Dedifferentiated amniotic fluid mesenchymal stem cell (primary cell): ENCODE measurements at regions not wholly inside any gene's neighbourhood (a gene's known extent, or its start where the extent isn't known, plus 50 kb on each side); places are given as distances from the start of the nearest gene placed in this dataset.

Source experiments
- DNase-seq: peaks from one replicate; pipeline ENCODE4 v3.0.0-alpha.2; 2016; ENCODE audit errors: extremely low spot score

DNA sequence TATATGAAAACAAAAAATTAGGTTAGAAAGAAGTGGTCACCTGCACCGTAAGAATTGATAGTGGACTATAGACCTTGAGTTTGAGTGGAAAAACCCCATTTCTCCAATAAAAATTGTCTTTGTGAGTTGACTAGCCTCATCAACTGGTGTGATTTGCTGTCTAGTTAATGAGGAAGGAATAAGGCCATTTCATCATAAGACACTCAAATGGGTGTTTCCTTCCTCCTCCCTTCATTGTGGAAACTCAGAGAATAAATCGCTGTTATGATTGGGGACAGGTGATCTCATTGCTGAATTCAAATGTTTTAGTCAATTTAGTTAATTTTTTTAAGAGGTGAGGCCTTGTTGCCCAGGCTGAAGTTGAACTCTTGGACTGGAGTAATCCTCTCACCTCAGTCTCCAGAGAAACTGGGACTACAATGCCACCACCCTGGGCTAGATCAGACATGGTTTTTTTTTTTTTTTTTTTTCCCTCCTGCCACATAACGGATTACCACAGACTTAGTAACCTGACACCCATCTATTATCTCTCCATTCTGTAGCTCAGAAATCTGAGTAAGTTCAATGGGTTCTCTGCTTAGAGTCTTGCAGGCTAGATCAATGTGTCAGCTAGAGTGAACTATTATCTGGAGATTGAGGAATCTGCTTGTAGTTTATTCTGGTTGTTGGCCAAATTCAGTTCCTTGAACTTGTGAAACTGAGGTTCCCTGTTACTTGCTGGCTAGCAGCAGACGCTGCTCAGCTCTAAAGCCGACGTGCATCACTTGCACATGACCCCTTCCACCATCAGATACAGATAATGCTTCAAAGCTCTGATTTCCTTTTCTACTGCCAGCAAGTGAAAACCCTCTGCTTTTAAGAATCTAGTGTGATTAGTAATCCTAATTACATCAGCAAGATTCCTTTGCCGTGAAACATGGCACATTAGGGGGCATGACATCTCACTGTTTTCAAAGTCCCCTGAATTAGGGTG lies 663.8 kb upstream of the CDH9 start:
- no peak for DNase-seq

DNA sequence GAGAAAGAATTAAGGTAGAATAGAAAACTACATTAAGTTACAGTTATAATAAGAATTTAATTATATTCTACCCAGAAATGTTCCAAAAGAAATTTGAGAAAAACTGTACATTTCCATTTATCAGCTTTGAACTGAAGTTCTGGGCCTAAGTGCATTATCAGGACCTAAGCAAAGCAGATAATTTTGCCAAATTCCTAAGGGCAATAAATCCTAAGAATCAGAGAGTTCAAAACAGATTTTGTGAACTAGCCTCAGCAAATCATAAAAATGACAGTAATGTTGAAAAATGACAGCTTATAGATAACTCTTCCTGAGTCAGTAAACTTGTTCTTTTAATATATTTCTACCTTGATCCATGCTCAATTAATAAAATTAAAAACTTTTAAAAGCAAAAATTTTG lies 662.1 kb upstream of the CDH9 start:
- no peak for DNase-seq

DNA sequence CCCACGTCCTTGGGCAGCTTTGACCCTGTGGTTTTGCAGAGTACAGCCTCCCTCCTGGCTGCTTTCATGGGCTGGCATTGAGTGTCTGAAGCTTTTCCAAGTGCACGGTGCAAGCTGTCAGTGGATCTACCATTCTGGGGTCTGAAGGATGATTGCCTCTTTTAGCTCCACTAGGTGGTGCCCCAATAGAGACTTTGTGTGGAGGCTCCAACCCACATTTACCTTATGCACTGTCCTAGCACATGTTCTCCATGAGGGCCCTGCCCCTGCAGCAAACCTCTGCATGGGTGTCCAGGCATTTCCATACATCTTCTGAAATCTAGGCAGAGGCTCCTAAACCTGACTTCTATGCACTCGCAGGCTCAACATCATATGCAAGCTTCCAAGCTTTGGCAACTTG lies 644.2 kb upstream of the CDH9 start:
- DNase-seq, result no peak

DNA sequence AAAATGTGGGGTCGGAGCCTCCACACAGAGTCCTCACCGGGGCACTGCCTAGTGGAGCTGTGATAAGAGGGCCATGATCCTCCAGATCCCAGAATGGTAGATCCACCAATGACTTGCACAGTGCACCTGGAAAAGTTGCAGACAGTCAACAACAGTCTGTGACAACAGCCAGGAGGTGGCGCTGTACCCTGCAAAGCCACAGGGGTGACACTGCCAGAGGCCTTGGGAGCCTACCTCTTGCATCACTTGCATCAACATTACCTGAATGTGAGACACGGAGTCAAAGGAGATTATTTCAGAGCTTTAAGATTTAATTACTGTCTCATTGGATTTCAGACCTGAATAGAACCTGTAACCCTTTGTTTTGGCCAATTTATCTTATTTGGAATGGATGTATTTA lies 614.1 kb upstream of the CDH9 start:
- no peak for DNase-seq

DNA sequence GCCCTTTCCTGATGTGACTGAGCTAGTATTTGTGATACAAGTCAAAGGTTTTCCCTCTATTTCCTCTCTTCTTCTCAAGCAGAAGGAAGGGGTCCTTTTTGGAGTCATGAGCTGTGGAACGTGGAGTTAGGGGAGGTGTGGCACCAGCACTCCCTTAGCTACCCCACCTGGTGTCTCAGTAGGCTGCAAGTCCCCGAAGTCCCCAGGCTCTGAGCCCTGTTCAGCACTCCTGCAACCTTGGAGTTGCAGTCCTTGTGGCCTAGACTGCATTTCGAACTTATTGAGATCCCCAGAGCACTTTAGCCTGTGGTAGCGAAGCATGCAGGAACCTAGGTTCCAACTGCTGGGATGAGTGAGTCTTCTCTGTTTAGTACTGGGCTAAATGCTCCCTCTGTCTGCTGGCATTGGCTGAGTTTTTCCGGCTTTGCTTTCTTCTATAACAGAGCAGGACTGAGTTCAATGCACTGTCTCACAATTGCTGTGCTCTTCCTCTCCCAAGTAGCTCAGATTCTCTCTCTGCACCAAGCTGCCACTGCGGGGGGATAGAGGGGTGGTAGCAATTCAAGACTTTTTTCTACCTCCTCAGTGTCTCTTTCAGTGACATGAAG lies 600.7 kb upstream of the CDH9 start:
- DNase-seq, result no peak

DNA sequence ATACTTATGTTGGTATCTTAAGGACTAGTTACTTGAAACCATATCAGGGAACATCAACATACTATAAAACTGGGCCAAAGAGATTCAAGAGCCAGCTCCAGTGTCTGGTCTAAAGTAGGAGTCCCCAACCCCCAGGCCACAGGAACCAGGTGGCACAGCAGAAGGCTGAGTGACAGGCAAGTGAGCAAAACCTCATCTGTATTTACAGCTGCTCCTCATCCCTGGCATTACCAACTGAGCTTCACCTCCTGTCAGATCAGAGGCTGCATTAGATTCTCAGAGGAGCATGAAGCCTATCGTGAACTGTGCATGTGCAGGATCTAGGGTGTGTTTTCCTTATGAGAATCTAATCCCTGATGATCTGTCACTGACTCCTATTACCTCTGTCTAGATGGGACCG lies 581.6 kb upstream of the CDH9 start:
- DNase-seq, result no peak

DNA sequence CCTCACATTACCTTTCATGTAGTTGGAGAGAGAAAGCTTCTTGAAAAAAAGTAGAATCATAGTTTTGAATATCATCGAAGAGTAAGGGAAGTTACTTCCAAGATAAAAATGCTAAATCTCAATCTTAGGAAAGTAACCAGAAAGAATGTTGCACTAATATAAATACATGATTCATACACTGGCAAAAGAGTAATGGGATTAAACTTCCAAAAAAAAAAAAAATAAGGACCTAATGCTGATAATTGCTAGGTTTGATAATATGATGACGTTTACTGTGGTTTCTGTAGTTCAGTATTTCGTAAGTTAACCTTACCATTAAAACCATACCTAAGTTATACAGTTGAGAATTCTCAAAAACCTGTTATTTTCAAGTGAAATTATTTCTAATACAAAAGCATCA lies 573.8 kb upstream of the CDH9 start:
- no peak for DNase-seq

DNA sequence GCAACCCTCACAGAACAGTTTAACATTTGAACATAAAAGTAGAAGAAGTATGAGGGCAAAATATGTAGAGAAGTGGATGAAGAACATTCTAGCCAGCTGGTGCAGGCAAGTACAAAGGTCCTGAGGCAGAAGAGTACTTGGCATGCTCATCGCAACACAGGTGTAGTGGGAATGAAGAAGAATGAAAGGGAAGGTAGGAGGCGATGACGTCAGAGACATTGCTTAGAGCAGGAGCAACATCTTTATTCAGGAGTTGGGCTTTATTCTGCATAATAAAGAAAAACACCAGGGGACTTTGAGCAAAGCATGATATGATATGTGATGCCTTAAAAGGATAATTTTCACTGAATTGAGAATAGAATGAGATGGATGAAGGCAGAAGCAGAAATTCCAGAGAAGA lies 570.6 kb upstream of the CDH9 start:
- no peak for DNase-seq

DNA sequence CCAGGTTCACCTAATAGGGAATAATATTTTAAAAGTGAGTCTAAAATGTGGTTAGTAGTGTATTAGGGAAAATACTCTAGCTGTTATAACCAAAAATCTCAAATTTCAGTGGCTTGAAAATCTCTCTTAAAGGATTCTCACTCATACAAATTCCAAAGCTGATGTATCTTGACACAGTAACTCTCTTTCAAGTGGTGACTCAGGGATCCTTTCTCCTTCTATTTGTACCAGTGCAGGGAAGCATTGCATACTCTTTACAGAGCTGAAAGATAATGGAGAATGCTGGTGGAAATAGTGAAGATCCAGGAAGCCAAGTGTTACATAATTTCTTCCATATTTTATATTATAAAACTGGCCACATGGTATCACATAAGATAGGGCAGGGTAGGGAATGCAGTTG lies 560.2 kb upstream of the CDH9 start:
- DNase-seq, result no peak

DNA sequence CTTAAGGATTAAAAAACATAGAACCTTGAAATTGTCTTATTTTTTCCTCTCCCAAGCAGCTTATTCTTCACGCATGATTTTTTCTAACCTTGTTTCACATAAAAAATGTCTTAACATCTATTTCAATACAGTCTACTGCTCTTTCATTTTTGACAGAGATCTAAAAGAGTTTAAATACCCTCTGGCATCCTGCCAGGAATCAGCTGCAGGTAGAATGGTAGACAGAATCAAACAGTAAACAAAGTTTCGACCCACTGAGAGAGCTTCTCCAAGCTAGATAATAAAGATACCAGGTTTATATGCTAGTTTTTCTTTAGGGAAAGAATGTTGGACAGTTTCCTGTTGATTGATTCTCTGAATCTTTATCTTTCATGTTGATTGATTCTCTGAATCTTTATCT lies 555.8 kb upstream of the CDH9 start:
- DNase-seq, result no peak

DNA sequence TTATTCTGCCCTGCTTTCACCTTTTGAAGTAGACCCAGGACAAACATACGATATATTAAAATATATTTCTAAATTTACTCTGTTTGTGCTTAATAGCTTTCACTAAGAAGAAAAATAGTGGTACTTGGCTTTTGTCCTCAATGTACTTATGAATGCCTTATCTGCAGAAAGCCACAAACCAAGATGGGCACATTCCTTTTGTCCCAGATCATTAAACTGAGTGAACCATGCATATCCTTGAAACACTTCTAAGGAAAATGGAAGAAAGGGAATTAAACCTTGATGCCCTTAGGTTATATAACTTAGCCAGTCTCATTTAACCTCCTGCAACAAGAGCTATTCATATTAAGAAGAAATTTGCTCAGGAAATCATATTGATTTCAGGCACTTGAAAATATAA lies 553.8 kb upstream of the CDH9 start:
- no peak for DNase-seq

DNA sequence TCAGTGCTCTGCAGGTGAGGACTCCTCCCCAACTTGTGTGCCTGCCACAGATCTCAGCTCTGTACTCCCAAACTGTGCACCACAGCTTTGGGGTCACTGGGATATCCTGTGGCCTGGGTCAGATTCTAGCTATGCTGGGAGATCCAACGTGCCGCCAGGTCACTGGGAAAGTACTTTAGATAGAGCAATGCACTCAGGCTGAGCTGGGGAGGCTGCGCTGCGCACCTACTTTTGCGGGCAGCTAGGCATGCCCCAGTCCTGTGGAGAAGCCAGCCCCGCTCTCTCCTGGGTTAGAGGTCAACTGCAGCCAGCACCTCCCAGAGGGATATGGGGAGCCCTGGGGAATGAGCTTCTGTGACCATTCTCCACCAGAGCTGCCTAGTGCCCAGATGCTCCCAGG lies 552.1 kb upstream of the CDH9 start:
- no peak for DNase-seq

DNA sequence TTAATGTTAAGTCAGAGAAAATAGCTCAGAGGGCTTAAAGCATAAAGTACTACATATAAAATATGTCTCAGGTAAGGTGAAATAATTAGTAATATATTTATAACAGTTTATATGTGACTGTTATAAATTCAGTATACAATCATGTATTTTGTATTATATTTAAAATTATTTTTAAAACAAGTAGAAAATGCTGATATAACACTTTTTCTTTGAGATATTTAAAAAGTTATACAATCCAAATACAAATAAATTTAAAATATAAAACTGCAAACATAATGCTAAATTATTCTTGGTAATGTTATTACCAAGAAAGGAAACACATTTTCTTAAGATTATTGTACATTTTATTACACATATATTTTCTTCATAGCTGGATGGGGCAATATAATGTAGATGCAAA lies 539.9 kb upstream of the CDH9 start:
- no peak for DNase-seq

DNA sequence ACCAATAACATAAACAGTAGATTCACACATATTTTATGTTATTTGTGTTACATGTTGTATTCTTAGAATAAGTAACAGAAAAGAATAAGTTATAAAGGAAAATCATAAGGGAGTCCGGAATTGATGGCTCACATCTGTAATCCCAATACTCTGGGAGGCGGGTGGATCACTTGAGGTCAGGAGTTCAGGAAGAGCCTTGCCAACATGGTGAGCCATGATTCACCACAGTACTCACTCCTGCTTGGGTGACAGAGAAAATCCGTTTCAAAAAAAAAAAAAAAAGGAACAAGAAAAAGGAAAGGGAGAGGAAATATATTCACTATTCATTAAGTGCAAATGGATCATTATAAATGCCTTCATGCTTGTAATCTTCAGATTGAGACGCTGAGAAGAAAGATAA lies 533.3 kb upstream of the CDH9 start:
- DNase-seq, result no peak

DNA sequence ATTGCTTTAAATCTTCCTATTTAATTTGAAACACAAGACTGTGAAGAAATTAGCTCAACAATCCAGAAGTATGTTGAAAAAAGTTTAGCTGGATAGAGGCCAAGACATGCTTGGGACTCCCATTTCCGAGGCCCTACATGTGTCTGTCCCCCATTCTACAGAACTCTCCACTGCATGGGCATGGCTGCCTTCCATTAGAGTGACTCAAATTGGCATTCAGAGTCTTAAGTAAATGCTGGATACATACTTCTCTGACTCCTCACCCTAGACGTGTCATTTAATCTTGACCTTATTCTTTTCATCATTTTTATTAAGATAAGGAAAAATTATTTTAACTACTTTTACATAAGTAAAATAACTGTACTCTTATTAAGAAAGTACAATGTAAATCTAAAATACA lies 530.4 kb upstream of the CDH9 start:
- no peak for DNase-seq

DNA sequence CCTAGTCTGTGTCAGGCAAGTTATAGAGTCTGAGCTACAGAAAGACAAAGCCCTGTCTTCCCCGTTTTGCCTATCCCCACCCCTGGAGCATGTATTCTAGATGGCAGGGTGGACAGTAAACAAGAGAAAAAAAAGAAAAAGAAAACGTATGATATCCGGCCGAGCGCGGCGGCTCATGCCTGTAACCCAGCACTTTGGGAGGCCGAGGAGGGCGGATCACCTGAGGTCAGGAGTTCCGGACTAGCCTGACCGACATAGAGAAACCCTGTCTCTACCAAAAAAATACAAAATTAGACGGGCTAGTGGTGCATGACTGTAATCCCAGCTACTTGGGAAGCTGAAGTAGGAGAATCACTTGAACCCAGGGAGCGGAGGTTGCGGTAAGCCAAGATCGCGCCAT lies 523.0 kb upstream of the CDH9 start:
- no peak for DNase-seq

DNA sequence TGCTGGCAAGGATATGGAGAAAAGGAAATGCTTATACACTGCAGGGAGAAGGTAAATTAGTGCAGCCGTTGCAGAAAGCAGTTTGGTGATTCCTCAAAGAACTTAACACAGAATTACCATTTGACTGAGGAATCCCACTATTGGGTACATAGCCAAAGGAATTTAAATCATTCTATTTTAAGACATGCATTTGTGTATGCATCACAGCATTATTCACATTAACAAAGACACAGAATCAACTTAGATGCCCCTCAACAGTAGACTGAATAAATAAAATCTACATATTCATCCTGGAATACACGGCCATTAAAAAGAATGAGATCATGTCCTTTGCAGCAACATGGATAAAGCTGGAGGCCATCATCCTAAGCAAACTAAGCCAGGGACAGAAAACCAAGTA lies 510.1 kb upstream of the CDH9 start:
- DNase-seq, result no peak

DNA sequence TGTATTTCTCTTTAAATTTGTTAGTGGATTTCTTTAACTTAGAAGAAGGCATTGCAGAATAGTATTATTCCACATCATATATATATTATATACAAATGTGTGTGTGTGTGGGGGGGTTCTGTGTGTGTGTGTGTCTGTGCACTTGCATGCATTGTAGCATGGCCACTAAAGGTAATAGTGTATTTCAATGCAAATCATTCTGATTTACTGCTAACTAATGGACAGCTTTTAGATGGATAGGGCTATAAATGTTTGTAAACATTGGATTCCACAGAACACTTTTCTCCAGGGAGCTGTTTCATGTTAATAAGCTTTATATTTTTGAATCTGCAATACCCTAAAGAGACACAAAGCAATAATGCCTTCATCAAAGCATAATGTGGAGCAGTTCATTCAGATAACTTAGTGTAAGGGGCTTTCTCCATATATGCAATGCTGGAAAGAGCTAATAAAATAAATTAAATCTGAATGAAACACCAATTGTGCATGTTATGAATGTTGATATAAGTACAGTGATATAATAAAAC lies 496.7 kb upstream of the CDH9 start:
- no peak for DNase-seq

DNA sequence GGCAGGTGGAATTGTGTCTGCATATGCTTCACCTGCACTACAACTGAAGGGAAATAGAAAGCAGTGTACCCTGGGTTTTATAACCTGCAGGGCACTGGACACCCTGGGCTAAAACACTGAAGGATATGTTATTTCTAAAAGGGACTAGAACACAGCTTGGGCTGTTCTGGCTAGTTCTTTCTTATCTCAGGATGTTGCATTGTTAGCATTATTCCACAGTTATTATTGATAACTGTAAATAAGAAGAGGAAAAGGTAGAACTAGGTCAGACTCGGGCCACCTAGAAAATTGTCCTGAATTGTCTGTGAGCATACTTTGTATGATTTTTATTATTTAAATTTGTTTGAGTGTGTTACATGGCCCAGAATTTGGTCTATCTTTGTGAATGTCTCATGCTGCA lies 493.9 kb upstream of the CDH9 start:
- no peak for DNase-seq

DNA sequence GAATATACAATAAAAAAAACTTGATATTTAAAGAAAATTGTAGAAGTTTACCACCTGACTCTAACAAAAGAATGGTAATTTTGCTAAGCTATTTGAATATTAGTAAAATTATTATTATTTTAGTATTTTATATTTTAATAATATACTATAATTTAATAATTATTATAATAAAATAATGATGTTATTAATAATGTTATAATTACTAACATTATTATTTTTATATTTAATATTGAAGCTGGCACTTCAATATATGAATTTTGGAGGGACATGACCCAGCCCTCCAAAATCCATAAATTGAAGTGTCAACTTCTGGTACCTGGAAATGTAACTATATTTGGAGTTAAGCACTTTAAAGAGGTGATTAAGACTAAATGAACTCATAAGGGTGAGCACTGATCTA lies 486.1 kb upstream of the CDH9 start:
- DNase-seq, result no peak

DNA sequence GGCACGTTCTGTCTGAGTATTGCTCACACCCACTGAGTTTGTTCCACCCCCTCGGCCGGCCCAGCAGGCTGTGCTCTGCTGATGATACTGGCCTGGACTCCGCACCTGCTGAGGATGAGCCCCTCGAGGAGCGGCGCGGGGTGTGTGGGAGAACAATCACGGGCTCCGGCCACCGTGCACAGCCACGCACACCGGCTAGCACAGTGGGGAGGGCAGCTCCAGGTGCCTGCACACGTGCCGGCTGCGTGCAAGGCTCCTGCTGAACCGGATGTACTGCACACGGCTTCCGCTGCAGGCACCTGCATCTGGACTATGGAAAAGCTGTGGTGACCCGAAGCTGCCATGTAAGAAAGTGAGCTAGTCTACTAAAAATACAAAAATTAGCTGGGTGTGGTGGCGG lies 485.2 kb upstream of the CDH9 start:
- no peak for DNase-seq

DNA sequence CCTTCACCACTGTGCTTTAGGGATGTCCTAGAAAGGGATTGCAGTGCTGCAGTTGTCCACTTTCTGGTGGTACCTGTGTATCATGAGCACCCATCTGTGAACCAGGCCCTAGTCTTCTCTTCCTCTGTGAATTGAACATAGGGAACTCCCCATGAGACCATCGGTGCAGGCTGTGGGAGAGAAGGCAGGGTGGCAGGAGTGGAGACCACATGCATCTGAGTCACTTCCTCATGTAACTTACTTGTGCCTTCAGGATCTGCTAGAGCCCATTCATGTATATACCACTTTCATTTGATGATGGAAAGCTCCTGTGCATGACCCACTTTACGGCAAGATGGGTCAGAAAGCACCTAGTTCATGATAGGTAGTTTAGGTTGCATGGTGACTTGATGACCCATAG lies 478.1 kb upstream of the CDH9 start:
- no peak for DNase-seq

DNA sequence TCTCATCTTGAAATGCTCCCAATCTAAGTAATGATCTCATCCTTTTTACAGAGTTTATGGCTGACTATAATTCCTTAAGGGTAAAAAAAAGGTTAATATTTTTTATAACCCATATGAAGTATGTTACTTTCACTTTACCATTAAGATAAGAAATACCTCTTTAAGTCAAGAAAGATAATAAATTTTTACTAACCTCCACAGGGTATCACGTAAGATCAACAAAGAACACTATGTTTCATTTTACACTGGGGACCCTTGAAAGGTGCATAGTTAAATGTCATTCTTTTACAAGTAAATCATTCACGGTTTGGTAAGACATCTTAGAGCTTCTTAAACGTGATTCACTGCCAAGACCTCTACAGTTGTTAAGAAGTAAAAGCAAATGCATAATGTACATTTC lies 472.7 kb upstream of the CDH9 start:
- no peak for DNase-seq
